ENCODE measurements at regions not wholly inside any gene's neighbourhood (a gene's known extent, or its start where the extent isn't known, plus 50 kb on each side); places are given as distances from the start of the nearest gene placed in this dataset.

DNA sequence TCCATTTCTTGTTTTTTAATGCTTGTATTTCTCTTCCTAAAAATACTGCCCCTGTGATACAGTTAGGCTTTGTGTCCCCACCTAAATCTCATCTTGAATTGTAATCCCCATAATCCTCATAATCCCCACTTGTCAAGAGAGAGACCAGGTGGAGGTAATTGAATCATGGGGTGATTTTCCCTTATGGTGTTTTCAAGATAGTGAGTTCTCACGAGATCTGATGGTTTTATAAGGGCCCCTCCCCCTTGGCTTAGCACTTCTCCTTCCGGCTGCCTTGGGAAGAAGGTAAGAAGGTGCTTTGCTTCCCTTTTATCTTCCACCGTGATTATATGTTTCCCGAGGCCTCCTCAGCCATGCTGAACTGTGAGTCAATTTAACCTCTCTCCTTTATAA is 227.4 kb downstream of the MAN2A1 start:
- H3K36me3 ChIP-seq (ENCODE audit: insufficient read depth): no peaks in the 10 kb centered on the region
- no peaks in the 10 kb centered on the region for H3K4me1 ChIP-seq (ENCODE audit: insufficient read depth)
- no peak for DNase-seq (ENCODE audit: extremely low spot score)
- WGBS: 71% methylated on average over 4 of the region's 4 CpGs
- H3K4me3 ChIP-seq (ENCODE audit: low read depth, low read length): no peak overlapping the region
- no peak overlapping the region for H3K27ac ChIP-seq (ENCODE audit: low read depth)

- Histone ChIP-seq H3K4me1 (ENCODE audit: insufficient read depth) (no peaks in the 10 kb centered on the region), H3K36me3 (ENCODE audit: insufficient read depth) (no peaks in the 10 kb centered on the region), H3K27ac (ENCODE audit: low read depth) (no peak overlapping the region), H3K4me3 (ENCODE audit: low read depth, low read length) (no peak overlapping the region)
- DNase-seq (ENCODE audit: extremely low spot score): no peak
- WGBS: 84% methylated on average over 4 of the region's 4 CpGs
These were observed 228.2 kb downstream of the MAN2A1 start for GRCh38 chr5:109917966-109918365.

GRCh38 chr5:109920736-109921135 is 231.0 kb downstream of the MAN2A1 start:
- 82% methylated on average over 4 of the region's 4 CpGs for WGBS
- H3K27ac ChIP-seq (ENCODE audit: low read depth): no peak overlapping the region
- no peak overlapping the region for H3K4me3 ChIP-seq (ENCODE audit: low read depth, low read length)
- no peaks in the 10 kb centered on the region for H3K36me3 ChIP-seq (ENCODE audit: insufficient read depth)
- no peaks in the 10 kb centered on the region for H3K4me1 ChIP-seq (ENCODE audit: insufficient read depth)
- DNase-seq (ENCODE audit: extremely low spot score): no peak

DNA sequence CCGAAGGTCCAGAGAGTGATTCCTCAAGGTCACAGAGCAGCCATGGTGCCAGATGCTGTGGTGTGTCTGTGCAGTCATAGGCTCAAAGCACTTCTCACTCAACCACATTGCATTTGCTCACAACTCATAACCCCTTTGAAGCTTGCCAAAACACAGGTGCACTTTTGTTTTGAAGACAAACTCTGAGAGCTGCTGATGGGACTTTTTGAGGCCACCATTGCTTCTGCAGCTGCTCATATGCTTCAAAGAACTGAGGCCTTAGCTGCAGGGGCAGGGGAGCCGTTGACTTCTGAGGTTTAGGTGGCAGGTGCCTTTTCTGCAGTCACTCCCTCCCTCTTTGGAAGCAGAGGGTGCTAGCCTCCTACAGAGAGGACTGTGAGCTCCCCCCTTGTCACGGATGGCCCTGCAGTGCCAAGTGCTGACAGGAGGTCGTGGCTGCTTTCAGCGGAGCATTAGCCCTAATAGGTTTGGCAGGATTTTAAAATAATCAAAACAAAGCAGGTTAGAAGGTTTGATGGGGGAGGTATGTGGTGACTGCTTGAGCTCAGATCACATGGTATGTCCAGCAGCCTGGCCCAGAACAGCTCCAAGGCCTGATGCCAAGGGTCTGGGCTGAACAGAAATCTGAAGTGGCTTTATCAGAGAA is 232.1 kb downstream of the MAN2A1 start:
- no peak for DNase-seq (ENCODE audit: extremely low spot score)
- Histone ChIP-seq H3K27ac (ENCODE audit: low read depth) (no peak overlapping the region), H3K4me1 (ENCODE audit: insufficient read depth) (no peaks in the 10 kb centered on the region), H3K36me3 (ENCODE audit: insufficient read depth) (no peaks in the 10 kb centered on the region), H3K4me3 (ENCODE audit: low read depth, low read length) (no peak overlapping the region)
- WGBS: 39% methylated on average over 5 of the region's 5 CpGs

GRCh38 chr5:109922381-109922995 is 232.8 kb downstream of the MAN2A1 start:
- Histone ChIP-seq H3K27ac (ENCODE audit: low read depth) (no peak overlapping the region), H3K4me3 (ENCODE audit: low read depth, low read length) (no peak overlapping the region), H3K4me1 (ENCODE audit: insufficient read depth) (no peaks in the 10 kb centered on the region), H3K36me3 (ENCODE audit: insufficient read depth) (no peaks in the 10 kb centered on the region)
- WGBS: 37% methylated on average over 6 of the region's 6 CpGs
- no peak for DNase-seq (ENCODE audit: extremely low spot score)

DNA sequence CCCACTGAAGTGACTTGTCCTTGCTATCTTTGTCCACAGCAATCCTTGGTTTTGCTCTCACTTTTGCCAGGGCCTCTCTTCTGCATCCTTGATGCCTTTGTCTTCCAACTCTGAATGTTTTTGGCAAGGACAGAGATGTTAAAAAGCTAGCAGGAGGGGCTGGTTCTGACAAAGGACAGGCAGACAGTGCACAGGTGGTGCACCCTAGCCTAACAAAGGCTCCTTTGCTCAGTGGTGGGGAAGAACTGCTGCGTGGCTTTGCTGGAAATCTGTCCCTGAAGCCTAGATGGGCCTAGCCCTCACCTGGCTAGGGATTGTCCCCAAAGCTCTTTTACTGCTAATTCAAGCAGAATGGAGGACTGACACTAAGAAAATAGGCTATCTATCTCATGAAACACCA is 233.5 kb downstream of the MAN2A1 start:
- Histone ChIP-seq H3K4me3 (ENCODE audit: low read depth, low read length) (no peak overlapping the region), H3K27ac (ENCODE audit: low read depth) (no peak overlapping the region), H3K4me1 (ENCODE audit: insufficient read depth) (no peaks in the 10 kb centered on the region), H3K36me3 (ENCODE audit: insufficient read depth) (no peaks in the 10 kb centered on the region)
- WGBS: 93% methylated on average over 1 of the region's 1 CpG
- DNase-seq (ENCODE audit: extremely low spot score): no peak

DNA sequence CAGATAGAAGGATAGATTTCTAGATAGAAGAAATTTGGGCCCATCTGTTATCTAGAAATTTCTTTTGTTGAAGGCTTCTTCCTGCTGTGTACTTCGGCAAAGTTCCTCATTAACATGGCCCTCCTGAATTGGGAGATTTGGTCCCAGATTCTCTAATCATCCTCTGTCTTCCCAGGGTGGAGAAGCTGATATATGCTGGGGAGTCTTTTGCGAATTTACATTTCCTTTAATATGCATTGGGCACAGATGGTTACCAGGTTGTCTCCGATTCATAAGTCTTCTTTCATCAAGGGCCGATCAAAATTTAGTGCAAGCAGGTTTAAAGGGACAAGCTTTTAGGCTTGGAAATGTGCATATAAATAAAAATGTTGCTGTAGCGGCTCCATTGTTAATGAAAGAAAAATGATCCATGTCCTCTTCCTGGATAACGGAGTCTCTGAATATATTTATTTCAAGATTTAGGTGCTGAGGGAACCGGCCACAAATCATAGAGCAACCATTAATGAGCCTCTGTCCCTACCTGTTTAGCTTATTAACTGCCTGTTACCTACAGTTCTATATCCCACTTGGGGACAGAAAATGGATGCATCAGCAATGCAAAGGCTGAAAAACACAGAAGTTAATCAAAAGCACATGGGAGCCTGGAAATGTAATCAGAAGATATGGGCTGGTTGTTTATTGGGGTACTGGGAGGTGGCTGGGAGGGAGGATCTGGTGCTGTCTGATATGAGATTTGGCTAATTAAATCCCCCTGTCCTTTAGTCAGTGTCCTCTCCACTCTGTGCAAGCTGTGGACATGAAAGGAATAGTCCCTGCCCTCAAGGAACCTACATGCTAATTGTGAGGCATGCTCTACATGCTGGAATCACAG is 234.7 kb downstream of the MAN2A1 start:
- no peak overlapping the region for H3K27ac ChIP-seq (ENCODE audit: low read depth)
- no peaks in the 10 kb centered on the region for H3K36me3 ChIP-seq (ENCODE audit: insufficient read depth)
- 90% methylated on average over 7 of the region's 7 CpGs for WGBS
- no peak overlapping the region for H3K4me3 ChIP-seq (ENCODE audit: low read depth, low read length)
- DNase-seq (ENCODE audit: extremely low spot score): no peak
- H3K4me1 ChIP-seq (ENCODE audit: insufficient read depth): no peaks in the 10 kb centered on the region

GRCh38 chr5:109927639-109928038 is 237.9 kb downstream of the MAN2A1 start:
- no peaks in the 10 kb centered on the region for H3K36me3 ChIP-seq (ENCODE audit: insufficient read depth)
- H3K4me3 ChIP-seq (ENCODE audit: low read depth, low read length): no peak overlapping the region
- H3K4me1 ChIP-seq (ENCODE audit: insufficient read depth): no peaks in the 10 kb centered on the region
- 81% methylated on average over 3 of the region's 3 CpGs for WGBS
- no peak overlapping the region for H3K27ac ChIP-seq (ENCODE audit: low read depth)
- DNase-seq (ENCODE audit: extremely low spot score): no peak

- Histone ChIP-seq H3K36me3 (ENCODE audit: insufficient read depth) (no peaks in the 10 kb centered on the region), H3K27ac (ENCODE audit: low read depth) (no peak overlapping the region), H3K4me3 (ENCODE audit: low read depth, low read length) (no peak overlapping the region), H3K4me1 (ENCODE audit: insufficient read depth) (no peaks in the 10 kb centered on the region)
- no peak for DNase-seq (ENCODE audit: extremely low spot score)
- WGBS: 71% methylated on average over 2 of the region's 2 CpGs
These were observed 238.3 kb downstream of the MAN2A1 start for GRCh38 chr5:109928046-109928445.

GRCh38 chr5:109928811-109929210 is 239.1 kb downstream of the MAN2A1 start:
- 94% methylated on average over 2 of the region's 2 CpGs for WGBS
- DNase-seq (ENCODE audit: extremely low spot score): no peak
- Histone ChIP-seq H3K4me1 (ENCODE audit: insufficient read depth) (no peaks in the 10 kb centered on the region), H3K36me3 (ENCODE audit: insufficient read depth) (no peaks in the 10 kb centered on the region), H3K27ac (ENCODE audit: low read depth) (no peak overlapping the region), H3K4me3 (ENCODE audit: low read depth, low read length) (no peak overlapping the region)

DNA sequence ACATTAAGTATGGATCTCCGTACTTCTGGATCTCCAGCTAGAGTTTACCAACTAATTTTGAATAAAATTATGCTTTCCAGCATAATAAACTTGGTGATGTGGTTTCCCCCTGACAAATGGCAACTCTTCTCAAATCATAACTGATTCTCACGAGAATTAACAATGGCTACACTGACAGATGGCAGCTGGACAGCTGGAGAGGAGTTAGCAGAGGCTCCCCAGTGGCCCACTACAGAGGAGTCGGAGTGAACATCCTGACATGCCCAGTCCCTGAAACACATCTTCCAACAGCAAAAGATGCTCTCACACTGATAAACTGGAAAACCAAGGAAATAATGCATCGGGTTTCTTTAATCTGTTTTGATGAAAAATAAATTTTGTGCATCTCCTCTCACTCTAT is 239.6 kb downstream of the MAN2A1 start:
- Histone ChIP-seq H3K4me1 (ENCODE audit: insufficient read depth) (no peaks in the 10 kb centered on the region), H3K4me3 (ENCODE audit: low read depth, low read length) (no peak overlapping the region), H3K36me3 (ENCODE audit: insufficient read depth) (no peaks in the 10 kb centered on the region), H3K27ac (ENCODE audit: low read depth) (no peak overlapping the region)
- 77% methylated on average over 4 of the region's 4 CpGs for WGBS
- DNase-seq (ENCODE audit: extremely low spot score): no peak

DNA sequence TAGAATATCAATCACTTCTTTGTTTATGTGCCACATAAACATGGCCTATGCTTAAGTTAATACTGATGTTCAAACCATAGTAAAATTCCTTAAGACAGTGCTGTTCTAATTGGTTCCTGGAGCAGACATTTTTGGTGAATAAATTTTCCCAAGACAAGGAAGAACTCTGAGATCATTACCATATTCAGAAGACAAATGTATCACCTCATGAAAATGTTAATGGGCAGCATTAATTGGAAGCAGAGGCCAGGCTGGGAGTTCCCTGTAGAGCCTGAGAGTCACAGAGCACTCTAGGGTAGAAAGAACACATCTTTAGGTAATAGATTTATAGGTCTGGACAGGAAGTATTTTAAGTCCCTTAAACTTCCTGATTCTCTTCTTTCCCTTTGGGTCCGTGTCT is 240.2 kb downstream of the MAN2A1 start:
- H3K36me3 ChIP-seq (ENCODE audit: insufficient read depth): no peaks in the 10 kb centered on the region
- H3K4me1 ChIP-seq (ENCODE audit: insufficient read depth): no peaks in the 10 kb centered on the region
- H3K27ac ChIP-seq (ENCODE audit: low read depth): no peak overlapping the region
- no peak for DNase-seq (ENCODE audit: extremely low spot score)
- no peak overlapping the region for H3K4me3 ChIP-seq (ENCODE audit: low read depth, low read length)
- 49% methylated on average over 1 of the region's 1 CpG for WGBS

DNA sequence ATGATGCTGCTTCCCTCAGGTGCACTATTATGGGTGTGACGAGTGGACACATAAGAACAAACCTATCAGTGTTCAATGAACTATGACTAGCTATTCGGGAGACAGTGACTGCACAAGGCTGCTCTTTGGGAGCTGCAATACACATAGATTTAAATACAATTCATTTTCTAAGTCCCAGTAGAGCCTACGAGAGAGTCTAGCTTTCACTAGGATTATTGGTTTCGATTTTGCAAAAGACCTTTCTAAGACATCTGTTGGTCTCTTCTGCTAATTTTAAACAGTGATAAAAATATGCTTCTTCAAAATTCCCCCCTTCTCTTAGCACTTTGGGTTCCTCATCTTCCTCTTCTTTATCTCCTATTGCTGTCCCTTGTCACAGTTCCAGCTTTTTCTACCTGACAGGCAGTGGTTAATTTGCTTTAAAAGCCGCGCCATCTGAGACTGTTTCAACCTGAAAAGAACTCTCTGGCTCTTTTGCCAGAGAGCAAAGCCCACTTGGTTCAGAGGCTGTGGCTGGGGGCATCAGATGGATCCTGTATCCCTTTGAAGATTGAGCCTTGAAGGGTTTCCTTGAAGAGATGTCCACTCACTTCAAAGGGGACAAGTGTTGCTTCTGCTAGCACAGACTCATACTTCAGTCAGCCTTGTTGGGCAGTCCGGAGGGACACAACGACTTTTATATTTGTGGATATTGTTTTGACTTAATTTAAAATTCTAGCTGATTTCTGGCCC is 241.5 kb downstream of the MAN2A1 start:
- Histone ChIP-seq H3K4me1 (ENCODE audit: insufficient read depth) (no peaks in the 10 kb centered on the region), H3K27ac (ENCODE audit: low read depth) (no peak overlapping the region), H3K4me3 (ENCODE audit: low read depth, low read length) (no peak overlapping the region), H3K36me3 (ENCODE audit: insufficient read depth) (no peaks in the 10 kb centered on the region)
- WGBS: 85% methylated on average over 8 of the region's 8 CpGs
- no peak for DNase-seq (ENCODE audit: extremely low spot score)

Data from urinary bladder (tissue), 3 donors.